K562 (cell line): ENCODE measurements at regions not wholly inside any gene's neighbourhood (a gene's known extent, or its start where the extent isn't known, plus 50 kb on each side); places are given as distances from the start of the nearest gene placed in this dataset.

Source experiments
- ATF1 ChIP-seq, 2 experiments: fragments of 450-650 bp in 1 of 2; IDR thresholded peaks; 2 replicates each; pipeline ENCODE4 v1.6.1; 2016; ENCODE audit warnings: missing compliant biosample characterization in 1 of 2, missing genetic modification characterization in 1 of 2
- E2F6 ChIP-seq, 2 experiments: IDR thresholded peaks; 2 replicates each; pipeline ENCODE4 v1.6.1; 2011; ENCODE audit warnings: borderline replicate concordance in 1 of 2, control low read depth in 1 of 2, low read depth in 1 of 2, low read length in 1 of 2, mild to moderate bottlenecking in 1 of 2, mixed read lengths in 1 of 2, moderate library complexity in 1 of 2; ENCODE audit not compliant: insufficient read depth in 1 of 2, insufficient read length in 1 of 2, poor library complexity in 1 of 2, severe bottlenecking in 1 of 2; ENCODE audit errors: extremely low read depth in 1 of 2
- ESRRA ChIP-seq: fragments of 450-650 bp; IDR thresholded peaks from 2 replicates; pipeline ENCODE4 v1.6.1; 2014; ENCODE audit warnings: low read depth, mild to moderate bottlenecking, moderate library complexity, borderline replicate concordance
- JUN ChIP-seq, 2 experiments: sonication (generic) in 1 of 2; formaldehyde crosslinking in 1 of 2; IDR thresholded peaks; 2 replicates each; pipeline versions ENCODE4 v1.6.1 to v1.8.0; 2012 to 2022; ENCODE audit warnings: borderline replicate concordance in 2 of 2, mild to moderate bottlenecking in 2 of 2, improper control_type of control experiment in 1 of 2, low read depth in 1 of 2, low read length in 1 of 2, missing genetic modification reagents in 1 of 2
- KDM1A ChIP-seq, 2 experiments: fragments of 450-650 bp; IDR thresholded peaks; 2 replicates each; pipeline ENCODE4 v1.6.1; 2016; ENCODE audit warnings: mild to moderate bottlenecking in 2 of 2
- REST ChIP-seq, 2 experiments: fragments of 450-650 bp; formaldehyde crosslinking in 1 of 2; IDR thresholded peaks; 2 replicates each; pipeline versions ENCODE4 v1.4.0 to v1.6.1; 2014 to 2020; ENCODE audit warnings: mild to moderate bottlenecking in 2 of 2, borderline replicate concordance in 1 of 2, low read depth in 1 of 2
- SMARCE1 ChIP-seq: fragments of 450-650 bp; IDR thresholded peaks from 2 replicates; pipeline ENCODE4 v1.7.1; 2016; ENCODE audit warnings: mild to moderate bottlenecking
- VEZF1 ChIP-seq: fragments of 200-800 bp; sonication (Bioruptor generic); IDR thresholded peaks from 2 replicates; pipeline ENCODE4 v1.6.1; 2017; ENCODE audit warnings: missing genetic modification characterization, missing compliant biosample characterization
- ZBED1 ChIP-seq: IDR thresholded peaks from 2 replicates; pipeline ENCODE4 v1.6.1; 2014
- ZNF592 ChIP-seq: fragments of 450-650 bp; IDR thresholded peaks from 2 replicates; pipeline ENCODE4 v1.6.1; 2017; ENCODE audit warnings: antibody characterized with exemption, mild to moderate bottlenecking

- peak; percentile 92; the same call in 1 of the 2 replicates for TF ChIP-seq ZNF592
- no peak; the same call in 1 of the 2 replicates for TF ChIP-seq ESRRA
- peak; percentile 58 to 88 for TF ChIP-seq E2F6 (IDR thresholded peaks at IDR 0.05; ENCODE audit: borderline replicate concordance in 1 of 2, extremely low read depth in 1 of 2, insufficient read depth in 1 of 2, insufficient read length in 1 of 2, low read depth in 1 of 2, low read length in 1 of 2, poor library complexity in 1 of 2, severe bottlenecking in 1 of 2)
- peak; percentile 100 for TF ChIP-seq JUN (IDR thresholded peaks at IDR 0.05; ENCODE audit: borderline replicate concordance, low read depth, low read length)
- TF ChIP-seq JUN (CRISPR knock-in tag; IDR thresholded peaks at IDR 0.05; ENCODE audit: borderline replicate concordance): 0 out of 2 replicates have a peak, but pooled peaks have one; percentile 52
- peak; percentile 72 for TF ChIP-seq VEZF1 (CRISPR knock-in tag)
- TF ChIP-seq REST (IDR thresholded peaks at IDR 0.05; ENCODE audit: borderline replicate concordance): peak; percentile 33; the same call in 1 of the 2 replicates
- no peak for TF ChIP-seq REST (CRISPR knock-in tag; IDR thresholded peaks at IDR 0.05; ENCODE audit: low read depth)
- TF ChIP-seq ATF1 (CRISPR knock-in tag; IDR thresholded peaks at IDR 0.05): no peak
- TF ChIP-seq ATF1 (tag; IDR thresholded peaks at IDR 0.05): peak; percentile 67
- TF ChIP-seq KDM1A (IDR thresholded peaks at IDR 0.05): peak; percentile 56 to 74; a peak in 2 of 4 replicates
- no peak for TF ChIP-seq ZBED1
- peak; percentile 96 for TF ChIP-seq SMARCE1
These were observed 502.2 kb upstream of the JARID2 start (continued) for GRCh38 chr6:14743474-14744211.
